Muscle of leg (tissue), 3 donors: ENCODE measurements at regions not wholly inside any gene's neighbourhood (a gene's known extent, or its start where the extent isn't known, plus 50 kb on each side); places are given as distances from the start of the nearest gene placed in this dataset.

Experiments
- DNase-seq: peaks from one replicate; pipeline ENCODE4 v3.0.0; 2013
- H3K27ac ChIP-seq: one replicate; pipeline ENCODE4 v1.5.1; 2013; ENCODE audit warnings: mild to moderate bottlenecking, low read length, control low read depth
- H3K27me3 ChIP-seq: one replicate; pipeline ENCODE4 v1.6.1; 2013; ENCODE audit warnings: low read length; ENCODE audit not compliant: control insufficient read depth, insufficient read depth
- H3K36me3 ChIP-seq: one replicate; pipeline ENCODE4 v1.6.1; 2013; ENCODE audit warnings: low read length; ENCODE audit not compliant: control insufficient read depth, insufficient read depth
- H3K4me1 ChIP-seq: one replicate; pipeline ENCODE4 v1.6.1; 2013; ENCODE audit warnings: low read length; ENCODE audit not compliant: control insufficient read depth, insufficient read depth
- H3K4me3 ChIP-seq: one replicate; pipeline ENCODE4 v1.5.1; 2013; ENCODE audit warnings: low read length, control low read depth
- H3K9me3 ChIP-seq: replicated peaks from 2 replicates; pipeline ENCODE4 v1.6.1; 2013; ENCODE audit warnings: low read depth, low read length; ENCODE audit not compliant: control insufficient read depth
- WGBS: methylation state at CpG from one replicate; pipeline ENCODE4 v1.1.5; 2013; ENCODE audit warnings: missing lambda C conversion rate; ENCODE audit not compliant: insufficient coverage; 5-methylcytosine and 5-hydroxymethylcytosine counted together

DNA sequence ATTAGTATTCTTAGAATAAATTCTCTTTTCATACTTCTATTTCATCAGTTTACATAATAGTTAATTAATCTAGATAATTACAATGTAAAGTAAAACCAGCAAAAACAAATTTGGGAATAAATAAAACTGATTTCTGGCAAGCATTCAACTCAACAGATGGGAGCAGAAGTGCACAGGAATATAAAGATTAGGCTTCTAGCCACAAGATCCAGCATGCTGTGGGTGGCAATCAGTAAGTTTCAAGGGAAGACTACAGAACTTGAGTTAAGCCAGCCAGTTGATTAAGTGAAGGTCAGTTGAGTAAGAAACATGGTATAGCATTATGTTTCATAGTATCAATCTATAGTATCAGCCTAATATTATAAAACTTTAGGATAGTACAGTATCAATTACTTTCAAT is 324.2 kb upstream of the AADAT start:
- no peak for DNase-seq
- Histone ChIP-seq H3K4me3 (no peak overlapping the region), H3K36me3 (no peaks in the 10 kb centered on the region), H3K9me3 (peaks cover 3% of the 10 kb centered on the region), H3K27ac (no peak overlapping the region), H3K4me1 (no peaks in the 10 kb centered on the region), H3K27me3 (no peaks in the 10 kb centered on the region)

GRCh38 chr4:170400361-170400760 is 310.6 kb upstream of the AADAT start:
- Histone ChIP-seq H3K4me3 (no peak overlapping the region), H3K27ac (no peak overlapping the region), H3K9me3 (no peaks in the 10 kb centered on the region), H3K27me3 (no peaks in the 10 kb centered on the region), H3K4me1 (no peaks in the 10 kb centered on the region), H3K36me3 (no peaks in the 10 kb centered on the region)
- DNase-seq = no peak
- 9% methylated on average over 1 of the region's 1 CpG for WGBS

- DNase-seq = no peak
- no peaks in the 10 kb centered on the region for H3K4me1 ChIP-seq
- no peaks in the 10 kb centered on the region for H3K36me3 ChIP-seq
- no peak overlapping the region for H3K27ac ChIP-seq
- H3K9me3 ChIP-seq = no peaks in the 10 kb centered on the region
- no CpG with 5 or more reads among the region's 3 CpGs for WGBS
- no peak overlapping the region for H3K4me3 ChIP-seq
- no peaks in the 10 kb centered on the region for H3K27me3 ChIP-seq
Observed at GRCh38 chr4:170399581-170400293, 310.0 kb upstream of the AADAT start.

DNA sequence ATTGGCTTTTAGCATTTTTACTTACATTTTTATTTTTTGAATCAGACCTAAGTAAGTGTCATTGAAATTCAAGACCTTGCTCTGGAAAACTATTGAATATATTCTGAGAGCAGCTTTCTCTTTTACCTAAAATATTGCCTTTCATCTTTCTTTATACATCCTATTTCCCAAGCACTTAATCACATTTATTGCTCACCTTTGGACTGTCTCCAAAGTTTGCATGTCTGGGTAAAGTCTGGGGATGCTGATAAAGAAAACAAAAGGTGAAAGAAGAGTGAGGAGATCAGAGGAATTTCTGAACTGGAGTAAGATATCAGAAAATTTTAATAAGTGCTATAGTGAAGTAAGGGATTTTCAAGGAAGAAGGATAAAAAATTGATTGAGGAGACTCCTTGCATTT is 308.5 kb upstream of the AADAT start:
- no peaks in the 10 kb centered on the region for H3K36me3 ChIP-seq
- H3K27me3 ChIP-seq = no peaks in the 10 kb centered on the region
- no peak overlapping the region for H3K4me3 ChIP-seq
- no peaks in the 10 kb centered on the region for H3K4me1 ChIP-seq
- H3K27ac ChIP-seq = no peak overlapping the region
- H3K9me3 ChIP-seq = no peaks in the 10 kb centered on the region
- DNase-seq = no peak

DNA sequence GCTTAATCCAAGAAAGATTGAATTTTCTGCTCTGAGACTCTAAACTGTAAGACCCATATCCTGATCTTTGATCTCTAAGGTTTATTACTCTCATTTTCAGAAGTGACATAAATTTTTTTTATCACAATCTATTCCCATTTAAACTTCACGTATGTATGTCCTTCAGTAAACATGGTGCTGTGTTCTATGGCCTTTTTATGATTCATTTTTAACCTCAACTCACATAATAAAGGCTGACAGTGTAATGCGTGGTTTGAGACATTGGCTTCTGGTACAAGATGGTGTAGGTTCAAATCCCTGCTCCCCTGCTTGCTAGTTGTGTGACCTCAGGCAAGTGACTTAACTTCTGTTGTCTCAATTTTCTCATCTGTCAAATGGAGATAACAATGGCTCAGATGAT is 306.0 kb upstream of the AADAT start:
- Histone ChIP-seq H3K4me3 (no peak overlapping the region), H3K27me3 (no peaks in the 10 kb centered on the region), H3K9me3 (no peaks in the 10 kb centered on the region), H3K27ac (no peak overlapping the region), H3K4me1 (no peaks in the 10 kb centered on the region), H3K36me3 (no peaks in the 10 kb centered on the region)
- no peak for DNase-seq
- no CpG with 5 or more reads among the region's 2 CpGs for WGBS

GRCh38 chr4:170391066-170391740 is 301.4 kb upstream of the AADAT start:
- WGBS = 100% methylated on average over 1 of the region's 4 CpGs
- no peaks in the 10 kb centered on the region for H3K9me3 ChIP-seq
- no peaks in the 10 kb centered on the region for H3K36me3 ChIP-seq
- H3K27ac ChIP-seq = no peak overlapping the region
- no peaks in the 10 kb centered on the region for H3K4me1 ChIP-seq
- no peak overlapping the region for H3K4me3 ChIP-seq
- H3K27me3 ChIP-seq = no peaks in the 10 kb centered on the region
- DNase-seq = no peak

DNA sequence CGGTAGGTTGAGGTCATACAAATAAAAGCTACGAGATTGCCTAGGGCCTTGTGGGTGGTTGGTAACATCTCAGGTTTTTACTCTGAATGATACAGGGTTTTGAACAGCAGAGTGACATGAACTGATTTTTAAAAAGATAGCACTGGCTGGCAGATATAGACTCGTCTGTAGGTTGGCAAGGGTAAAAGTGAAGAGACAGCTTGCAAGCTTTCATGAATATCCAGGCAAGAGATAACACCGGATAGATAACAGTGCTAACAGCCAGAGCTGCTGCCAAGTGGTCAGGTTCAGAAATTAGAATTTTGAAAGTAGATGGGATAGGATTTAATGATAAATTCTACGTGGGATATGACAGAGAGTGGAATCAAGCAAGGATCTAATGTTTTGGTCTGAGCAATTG is 299.7 kb upstream of the AADAT start:
- peaks cover 3% of the 10 kb centered on the region for H3K9me3 ChIP-seq
- H3K27me3 ChIP-seq = no peaks in the 10 kb centered on the region
- H3K27ac ChIP-seq = no peak overlapping the region
- H3K4me1 ChIP-seq = no peaks in the 10 kb centered on the region
- 46% methylated on average over 5 of the region's 5 CpGs for WGBS
- no peak overlapping the region for H3K4me3 ChIP-seq
- no peak for DNase-seq
- H3K36me3 ChIP-seq = no peaks in the 10 kb centered on the region

DNA sequence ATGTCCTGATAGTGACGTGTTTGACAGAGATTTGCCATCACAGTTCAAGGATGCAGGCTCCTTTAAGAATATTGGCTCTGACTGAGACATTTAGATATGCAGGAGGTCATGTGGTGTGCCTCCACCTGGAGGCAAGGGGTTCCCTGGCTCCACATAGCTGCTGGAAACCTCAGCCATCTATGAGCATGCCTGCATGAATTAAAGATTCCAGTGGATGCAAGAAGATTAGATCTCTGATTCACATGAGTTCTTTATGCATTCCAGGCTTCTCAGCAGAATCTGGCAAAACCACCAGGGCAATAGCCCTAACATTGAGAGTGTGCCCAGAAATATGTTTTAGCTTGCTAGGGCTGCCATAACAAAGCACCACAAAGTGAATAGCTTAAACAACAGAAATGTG is 298.5 kb upstream of the AADAT start:
- H3K4me3 ChIP-seq = no peak overlapping the region
- no peak for DNase-seq
- no peaks in the 10 kb centered on the region for H3K36me3 ChIP-seq
- H3K27ac ChIP-seq = no peak overlapping the region
- no peaks in the 10 kb centered on the region for H3K4me1 ChIP-seq
- no CpG with 5 or more reads among the region's 1 CpG for WGBS
- H3K9me3 ChIP-seq = peaks cover 3% of the 10 kb centered on the region
- H3K27me3 ChIP-seq = no peaks in the 10 kb centered on the region

GRCh38 chr4:170386971-170387370 is 297.2 kb upstream of the AADAT start:
- Histone ChIP-seq H3K36me3 (no peaks in the 10 kb centered on the region), H3K4me3 (no peak overlapping the region), H3K27ac (no peak overlapping the region), H3K9me3 (peaks cover 4% of the 10 kb centered on the region), H3K4me1 (no peaks in the 10 kb centered on the region), H3K27me3 (no peaks in the 10 kb centered on the region)
- WGBS = 44% methylated on average over 1 of the region's 2 CpGs
- no peak for DNase-seq

- no peak overlapping the region for H3K27ac ChIP-seq
- WGBS = no CpG with 5 or more reads among the region's 6 CpGs
- no peak overlapping the region for H3K4me3 ChIP-seq
- peaks cover 4% of the 10 kb centered on the region for H3K9me3 ChIP-seq
- H3K36me3 ChIP-seq = no peaks in the 10 kb centered on the region
- DNase-seq = no peak
- H3K4me1 ChIP-seq = no peaks in the 10 kb centered on the region
- H3K27me3 ChIP-seq = no peaks in the 10 kb centered on the region
Observed at GRCh38 chr4:170386511-170386910, 296.8 kb upstream of the AADAT start.

GRCh38 chr4:170374770-170375169 is 285.0 kb upstream of the AADAT start:
- Histone ChIP-seq H3K4me3 (no peak overlapping the region), H3K4me1 (no peaks in the 10 kb centered on the region), H3K27ac (no peak overlapping the region), H3K27me3 (no peaks in the 10 kb centered on the region), H3K36me3 (no peaks in the 10 kb centered on the region), H3K9me3 (peaks cover 14% of the 10 kb centered on the region)
- WGBS = 87% methylated on average over 2 of the region's 3 CpGs
- no peak for DNase-seq
